Hematopoietic multipotent progenitor cell treated with erythropoietin and hydrocortisone succinate and interleukin-3 and kit ligand, for 17 days (in vitro differentiated cells): ENCODE measurements at regions not wholly inside any gene's neighbourhood (a gene's known extent, or its start where the extent isn't known, plus 50 kb on each side); places are given as distances from the start of the nearest gene placed in this dataset.

Experiments
- DNase-seq: peaks from one replicate; pipeline ENCODE4 v3.0.0-alpha.2; 2015; ENCODE audit warnings: low spot score

DNA sequence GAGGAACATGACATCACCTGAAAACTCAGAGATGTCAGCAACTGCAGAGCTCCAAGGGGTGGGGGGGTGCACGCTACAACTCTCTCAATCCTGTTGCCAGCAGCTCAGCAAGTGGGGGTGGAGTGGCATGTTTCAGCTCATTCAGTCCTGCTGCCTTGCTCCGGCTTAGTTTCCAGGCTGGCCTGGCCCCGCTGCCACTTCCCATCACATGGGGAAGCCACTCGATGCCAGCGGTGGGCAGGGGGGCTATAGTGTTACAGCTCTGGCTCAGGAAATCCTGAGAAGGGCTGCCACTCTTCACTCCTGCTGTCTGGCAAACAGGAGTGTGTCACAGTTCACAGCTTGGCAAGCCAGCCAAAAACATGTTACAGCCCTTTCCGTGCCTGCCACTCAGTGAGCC, 356.5 kb upstream of the GULP1 start:
- DNase-seq, result no peak

GRCh38 chr2:187936228-187936627, 355.4 kb upstream of the GULP1 start:
- no peak for DNase-seq

- no peak for DNase-seq
These were observed 352.5 kb upstream of the GULP1 start for GRCh38 chr2:187939180-187939579.

DNA sequence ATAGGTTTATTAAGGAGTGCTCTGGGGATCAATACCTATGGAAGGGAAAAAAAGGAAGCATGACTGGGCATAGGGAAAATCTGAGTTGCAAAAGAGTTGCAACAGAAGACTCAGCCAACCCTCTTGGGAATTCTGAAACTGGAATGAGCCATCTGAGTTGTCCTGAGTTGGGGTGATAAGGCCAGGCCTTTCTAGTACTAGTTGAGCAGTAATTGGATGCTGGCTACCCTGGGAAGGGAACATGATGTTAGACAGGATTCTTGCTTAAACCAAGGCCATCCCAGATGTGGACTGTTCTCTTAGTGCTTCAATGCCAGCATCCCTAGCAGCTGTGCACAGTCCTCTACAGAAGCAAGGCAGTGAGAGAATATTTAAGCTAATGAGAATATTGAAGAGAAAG, 348.8 kb upstream of the GULP1 start:
- no peak for DNase-seq

- no peak for DNase-seq
These were observed 347.8 kb upstream of the GULP1 start for GRCh38 chr2:187943772-187944369.

- DNase-seq, result no peak
These were observed 341.8 kb upstream of the GULP1 start for GRCh38 chr2:187949859-187950258.

DNA sequence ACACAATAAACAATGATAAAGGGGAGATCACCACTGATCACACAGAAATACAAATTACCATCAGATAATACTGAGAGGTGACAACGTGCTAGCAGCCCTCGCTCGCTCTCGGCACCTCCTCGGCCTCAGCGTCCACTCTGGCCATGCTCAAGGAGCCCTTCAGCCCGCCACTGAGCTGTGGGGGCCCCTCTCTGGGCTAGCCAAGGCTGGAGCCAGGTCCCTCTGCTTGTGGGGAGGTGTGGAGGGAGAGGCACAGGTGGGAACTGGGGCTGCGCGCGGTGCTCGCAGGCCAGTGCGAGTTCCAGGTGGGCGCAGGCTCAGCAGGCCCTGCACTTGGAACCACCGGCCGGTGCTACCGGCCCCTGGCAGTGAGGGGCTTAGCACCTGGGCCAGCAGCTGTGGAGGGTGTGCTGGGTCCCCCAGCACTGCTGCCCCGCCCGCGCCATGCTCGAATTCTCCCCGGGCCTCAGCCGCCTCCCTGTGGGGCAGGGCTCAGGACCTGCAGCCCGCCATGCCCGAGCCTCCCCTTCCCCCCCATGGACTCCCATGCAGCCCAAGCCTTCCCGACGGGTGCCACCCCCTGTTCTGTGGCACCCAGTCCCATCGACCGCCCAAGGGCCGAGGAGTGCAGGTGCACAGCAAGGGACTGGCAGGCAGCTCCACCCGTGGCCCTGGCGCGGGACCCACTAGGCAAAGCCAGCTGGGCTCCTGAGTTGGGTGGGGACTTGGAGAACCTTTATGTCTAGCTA, 340.0 kb upstream of the GULP1 start:
- no peak for DNase-seq

GRCh38 chr2:187956906-187957534, 334.7 kb upstream of the GULP1 start:
- no peak for DNase-seq

DNA sequence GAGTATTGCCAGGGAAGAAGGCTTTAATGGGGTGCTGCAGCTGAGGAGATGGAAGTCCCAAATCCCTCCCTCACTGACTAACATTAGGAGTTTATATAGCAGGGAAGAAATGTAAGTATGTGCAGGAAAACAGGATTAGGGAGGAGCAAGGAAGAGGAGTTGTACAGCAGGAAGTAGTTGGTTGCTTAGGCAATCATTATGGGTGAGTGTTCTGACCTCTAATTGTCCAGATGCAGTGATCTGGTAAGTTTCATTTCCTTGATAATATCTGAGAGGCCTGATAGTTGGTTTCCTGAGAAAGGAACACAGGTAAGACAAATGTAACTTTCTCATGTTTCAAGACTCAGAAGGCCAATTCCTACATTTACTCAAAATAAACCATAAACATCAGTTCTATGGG, 331.9 kb upstream of the GULP1 start:
- DNase-seq, result no peak

DNA sequence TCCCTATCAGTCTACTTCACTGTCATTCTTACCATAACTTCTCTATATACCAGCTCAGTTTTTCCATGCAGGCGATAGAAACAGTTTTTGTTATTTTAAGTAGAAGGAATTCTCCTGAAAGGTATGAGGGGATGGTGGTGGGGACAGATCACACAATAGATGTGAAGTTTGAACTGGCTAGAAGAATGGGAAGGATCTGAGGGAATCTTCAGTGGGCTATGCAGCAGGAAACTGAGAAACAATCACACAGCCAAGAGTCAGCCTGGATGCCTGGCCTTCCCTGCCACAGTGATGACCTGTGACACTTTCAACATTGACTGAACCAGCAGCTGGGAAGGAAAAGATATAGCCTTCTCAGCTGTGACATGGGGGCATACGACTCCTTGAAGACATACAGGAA, 329.1 kb upstream of the GULP1 start:
- no peak for DNase-seq

- no peak for DNase-seq
These were observed 326.9 kb upstream of the GULP1 start for GRCh38 chr2:187964746-187965145.

GRCh38 chr2:187966924-187967323, 324.8 kb upstream of the GULP1 start:
- no peak for DNase-seq

- DNase-seq, result no peak
These were observed 319.8 kb upstream of the GULP1 start for GRCh38 chr2:187971893-187972292.

DNA sequence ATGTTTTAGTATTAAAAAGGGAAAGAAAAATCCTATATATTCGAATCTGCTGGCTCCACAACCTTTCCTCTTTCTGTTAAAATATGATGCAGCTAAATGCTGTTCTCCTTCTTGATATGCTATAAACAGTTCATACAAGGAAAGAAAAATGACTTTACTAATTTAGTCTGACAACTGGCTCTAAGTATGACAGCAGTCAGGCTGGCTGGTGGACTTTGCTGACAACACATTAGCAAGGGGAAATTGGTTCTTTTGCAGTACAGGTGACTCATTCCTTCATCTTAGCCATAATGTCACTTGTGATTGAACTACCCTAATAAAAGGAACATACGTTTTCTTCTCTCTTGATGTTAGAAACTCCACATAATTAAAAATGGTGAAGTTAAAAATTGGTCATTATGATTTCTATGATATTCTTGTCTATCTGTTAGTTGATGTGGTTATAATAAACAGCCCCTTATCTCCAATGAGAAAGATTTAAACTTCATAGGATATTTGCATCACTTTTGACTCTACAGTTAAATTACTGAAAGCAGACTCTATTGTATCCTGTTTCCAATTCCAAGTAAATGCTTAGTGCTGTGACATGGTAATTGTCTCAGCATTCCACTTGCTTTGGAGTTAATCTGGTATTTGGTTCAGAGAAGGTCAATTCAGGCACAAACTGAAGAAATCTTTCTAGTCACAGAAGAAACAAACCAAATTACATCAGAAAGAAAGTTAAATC, 315.3 kb upstream of the GULP1 start:
- no peak for DNase-seq

- no peak for DNase-seq
These were observed 314.7 kb upstream of the GULP1 start for GRCh38 chr2:187976986-187977333.

DNA sequence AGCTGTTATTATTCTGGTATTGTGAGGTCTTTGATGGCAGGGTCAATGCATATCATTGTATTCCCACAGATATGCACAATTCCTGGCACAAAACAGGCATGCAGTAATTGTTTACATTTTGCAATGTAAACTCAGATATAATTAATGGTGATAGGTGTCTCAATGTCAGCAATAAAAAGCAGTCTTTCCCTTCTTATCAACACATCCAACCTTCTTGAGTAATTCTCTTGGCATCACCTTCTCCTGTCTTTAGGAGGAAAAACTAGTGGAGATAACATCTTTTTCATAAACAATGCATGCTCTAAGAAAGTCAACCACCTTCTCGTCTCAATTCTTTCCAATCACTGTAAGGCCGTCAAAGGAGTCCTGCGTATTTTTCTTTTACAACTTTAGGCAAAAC, 313.3 kb upstream of the GULP1 start:
- no peak for DNase-seq

GRCh38 chr2:187982668-187983067, 309.0 kb upstream of the GULP1 start:
- DNase-seq, result no peak

- DNase-seq, result no peak
These were observed 306.5 kb upstream of the GULP1 start for GRCh38 chr2:187985195-187985594.

DNA sequence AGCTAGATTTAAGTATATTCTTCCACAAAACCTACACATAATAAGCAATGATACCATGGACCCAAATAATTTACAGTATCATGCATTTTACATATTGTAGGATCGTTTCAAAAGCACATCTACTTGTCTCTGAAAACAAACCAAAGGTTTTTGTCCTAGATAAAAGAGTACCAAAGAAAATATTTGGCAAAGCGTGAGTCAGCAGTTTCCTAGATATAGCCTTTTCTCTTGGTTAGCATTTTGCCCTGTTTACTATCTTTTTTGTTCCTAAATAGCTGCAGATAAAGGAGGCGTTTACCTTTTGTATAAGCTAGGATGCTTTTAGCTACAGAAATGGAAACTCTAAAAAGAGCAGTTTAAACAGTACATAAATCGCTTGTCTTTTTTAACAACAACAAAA, 305.8 kb upstream of the GULP1 start:
- DNase-seq, result no peak

DNA sequence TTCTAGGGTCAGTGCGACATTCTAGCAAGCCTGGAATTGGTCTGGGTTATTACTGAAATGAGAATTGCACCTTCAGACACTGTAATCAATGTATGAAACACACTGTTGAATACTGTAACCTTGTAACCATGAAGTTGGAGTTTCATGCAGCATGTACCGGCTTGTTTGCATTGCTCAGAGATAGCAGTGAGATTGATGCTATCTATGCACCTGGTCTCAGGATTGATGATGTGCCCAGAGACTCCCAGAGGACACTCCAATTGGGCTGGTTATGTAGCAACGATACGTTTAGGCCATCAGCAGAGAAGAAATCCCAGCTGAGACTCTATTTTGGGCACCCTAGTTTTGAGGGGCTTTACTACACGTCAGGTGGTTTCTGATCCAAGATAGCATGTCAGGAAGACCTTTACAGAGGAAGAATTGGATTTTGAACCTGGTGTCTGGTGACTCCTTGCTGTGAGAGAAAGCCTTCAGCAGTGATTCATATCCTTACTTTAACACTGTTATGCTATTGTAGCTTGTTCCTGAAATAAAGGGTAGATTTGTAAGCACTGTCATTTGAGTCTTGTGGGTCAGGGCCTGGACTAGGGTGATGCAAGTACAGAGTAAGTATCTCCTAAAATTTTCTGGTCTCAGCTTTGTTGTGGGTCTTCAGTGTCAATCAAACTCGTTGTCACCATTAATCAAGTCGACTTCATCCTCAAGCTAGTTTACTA, 305.1 kb upstream of the GULP1 start:
- DNase-seq, result no peak

DNA sequence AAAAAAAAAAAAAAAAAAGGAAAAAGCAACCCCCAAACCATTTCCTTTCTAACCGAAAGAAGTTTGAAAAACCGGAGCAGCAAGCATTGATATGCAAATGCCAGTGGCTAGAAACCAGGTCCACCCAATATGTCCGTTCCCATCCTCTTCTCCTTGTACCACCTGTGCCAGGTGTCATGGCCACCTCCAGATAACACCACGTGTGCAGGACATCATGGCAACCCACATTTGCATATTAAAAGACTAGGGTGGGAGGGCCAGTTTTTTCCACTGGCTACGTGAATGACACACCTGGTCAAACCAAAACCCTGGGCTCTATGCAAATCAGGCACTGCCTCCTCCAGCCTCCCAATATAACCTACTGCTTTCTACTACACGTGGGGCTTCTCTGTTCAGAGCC, 303.3 kb upstream of the GULP1 start:
- DNase-seq, result no peak

- DNase-seq, result no peak
These were observed 301.6 kb upstream of the GULP1 start for GRCh38 chr2:187989925-187990623.
